HEK293T (cell line): ENCODE measurements at regions not wholly inside any gene's neighbourhood (a gene's known extent, or its start where the extent isn't known, plus 50 kb on each side); places are given as distances from the start of the nearest gene placed in this dataset.

Experiments used
- CTCF ChIA-PET: fragments of 350-600 bp; formaldehyde crosslinking; extraction: SDS; loops from one replicate; lab custom pipeline; 2021; ENCODE audit warnings: antibody characterized with exemption, inconsistent platforms; lab: Yijun Ruan, JAX
- POLR2A ChIA-PET: fragments of 350-600 bp; formaldehyde crosslinking; extraction: SDS; loops from one replicate; lab custom pipeline; 2020; ENCODE audit warnings: antibody characterized with exemption, inconsistent platforms; lab: Yijun Ruan, JAX
- DNase-seq: peaks from one replicate; pipeline ENCODE4 v3.0.0; 2012; ENCODE audit warnings: mixed read lengths; ENCODE audit errors: extremely low spot score
- ARNT ChIP-seq: fragments of 450-650 bp; IDR thresholded peaks from 2 replicates; pipeline ENCODE4 v1.6.1; 2017; ENCODE audit warnings: mild to moderate bottlenecking
- BHLHE40 ChIP-seq: fragments of 450-650 bp; IDR thresholded peaks from 2 replicates; pipeline ENCODE4 v1.6.1; 2016; ENCODE audit warnings: mild to moderate bottlenecking, moderate library complexity, borderline replicate concordance
- CTBP1 ChIP-seq: fragments of 450-650 bp; IDR thresholded peaks from 2 replicates; pipeline ENCODE4 v1.6.1; 2016; ENCODE audit warnings: borderline replicate concordance
- ELF4 ChIP-seq: fragments of 450-650 bp; IDR thresholded peaks from 2 replicates; pipeline ENCODE4 v1.6.1; 2017; ENCODE audit warnings: antibody characterized with exemption
- FOXA1 ChIP-seq: fragments of 450-650 bp; IDR thresholded peaks from 2 replicates; pipeline ENCODE4 v1.6.1; 2016; ENCODE audit warnings: mild to moderate bottlenecking
- FOXK2 ChIP-seq: fragments of 450-650 bp; IDR thresholded peaks from 2 replicates; pipeline ENCODE4 v1.6.1; 2016; ENCODE audit warnings: mild to moderate bottlenecking
- FOXM1 ChIP-seq: fragments of 450-650 bp; IDR thresholded peaks from 2 replicates; pipeline ENCODE4 v1.6.1; 2017; ENCODE audit warnings: mild to moderate bottlenecking, borderline replicate concordance
- HDGF ChIP-seq: fragments of 450-650 bp; IDR thresholded peaks from 2 replicates; pipeline ENCODE4 v1.6.1; 2017; ENCODE audit warnings: antibody characterized with exemption, borderline replicate concordance
- L3MBTL2 ChIP-seq: fragments of 450-650 bp; conservative IDR thresholded peaks from 2 replicates; pipeline ENCODE4 v1.6.1; 2016; ENCODE audit warnings: mild to moderate bottlenecking
- LEF1 ChIP-seq: fragments of 450-650 bp; IDR thresholded peaks from 2 replicates; pipeline ENCODE4 v1.6.1; 2017; ENCODE audit warnings: mild to moderate bottlenecking, borderline replicate concordance
- NFRKB ChIP-seq: fragments of 450-650 bp; IDR thresholded peaks from 2 replicates; pipeline ENCODE4 v1.6.1; 2016; ENCODE audit warnings: mild to moderate bottlenecking, moderate library complexity
- SP1 ChIP-seq: fragments of 450-650 bp; IDR thresholded peaks from 2 replicates; pipeline ENCODE4 v1.6.1; 2017
- SUZ12 ChIP-seq: fragments of 450-650 bp; IDR thresholded peaks from 2 replicates; pipeline ENCODE4 v1.6.1; 2016; ENCODE audit warnings: mild to moderate bottlenecking
- TARDBP ChIP-seq: fragments of 450-650 bp; IDR thresholded peaks from 2 replicates; pipeline ENCODE4 v1.6.1; 2016
- ZNF384 ChIP-seq: fragments of 450-650 bp; IDR thresholded peaks from 2 replicates; pipeline ENCODE4 v1.6.1; 2016
- TF ChIP-seq, protein P1 (sequence below): fragments of 450-650 bp; IDR thresholded peaks from 2 replicates; pipeline ENCODE4 v1.6.1; 2016

DNA sequence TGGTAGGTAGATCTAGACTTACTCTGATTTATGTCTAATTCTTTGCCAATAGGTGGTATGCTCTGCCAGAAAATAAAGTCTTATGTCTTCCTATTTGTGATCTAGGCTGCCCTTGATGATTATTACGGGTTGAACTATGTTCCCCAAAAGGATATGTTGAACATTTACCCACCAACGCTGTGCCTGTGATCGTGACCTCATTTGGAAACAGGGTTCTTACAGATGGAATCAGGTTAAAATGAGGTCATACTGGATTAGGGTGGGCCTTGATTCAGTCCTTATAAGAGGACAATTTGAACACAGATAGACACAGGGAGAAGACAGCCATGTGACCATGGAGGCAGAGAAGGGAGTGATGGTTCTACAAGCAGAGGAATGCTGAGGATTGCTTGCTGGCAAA, 95.1 kb upstream of the BCAR3 start:
- CTCF ChIA-PET: no interaction called here
- no peak for TF ChIP-seq FOXM1
- no peak for TF ChIP-seq HDGF
- TF ChIP-seq ELF4: no peak
- TF ChIP-seq NFRKB: no peak
- TF ChIP-seq LEF1: no peak
- TF ChIP-seq TARDBP: no peak
- TF ChIP-seq SUZ12: no peak
- no peak for DNase-seq
- POLR2A ChIA-PET: no interaction called here

GRCh38 chr1:93775224-93775623, 93.6 kb upstream of the BCAR3 start:
- CTCF ChIA-PET: interaction anchor here (0.6 kb wide), 1 partner anchor 71 kb away, joined by 3 read pairs; no protein-coding TSS in a partner anchor
- no peak for DNase-seq
- POLR2A ChIA-PET: no interaction called here
- TF ChIP-seq TARDBP (no peak), ELF4 (no peak), FOXM1 (no peak), L3MBTL2 (no peak), FOXK2 (no peak), HDGF (no peak), FOXA1 (no peak), SUZ12 (no peak), LEF1 (no peak), BHLHE40 (no peak), NFRKB (no peak), ZNF384 (no peak), ARNT (no peak), SP1 (no peak), CTBP1 (no peak)
- TF ChIP-seq, protein P1, sequence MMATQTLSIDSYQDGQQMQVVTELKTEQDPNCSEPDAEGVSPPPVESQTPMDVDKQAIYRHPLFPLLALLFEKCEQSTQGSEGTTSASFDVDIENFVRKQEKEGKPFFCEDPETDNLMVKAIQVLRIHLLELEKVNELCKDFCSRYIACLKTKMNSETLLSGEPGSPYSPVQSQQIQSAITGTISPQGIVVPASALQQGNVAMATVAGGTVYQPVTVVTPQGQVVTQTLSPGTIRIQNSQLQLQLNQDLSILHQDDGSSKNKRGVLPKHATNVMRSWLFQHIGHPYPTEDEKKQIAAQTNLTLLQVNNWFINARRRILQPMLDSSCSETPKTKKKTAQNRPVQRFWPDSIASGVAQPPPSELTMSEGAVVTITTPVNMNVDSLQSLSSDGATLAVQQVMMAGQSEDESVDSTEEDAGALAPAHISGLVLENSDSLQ: no peak

- POLR2A ChIA-PET: no interaction called here
- TF ChIP-seq TARDBP: no peak
- no peak for TF ChIP-seq SUZ12
- CTCF ChIA-PET: interaction anchor here (0.6 kb wide), 1 partner anchor 70 kb away, joined by 3 read pairs; no protein-coding TSS in a partner anchor
- no peak for DNase-seq
Measured at GRCh38 chr1:93774707-93775106, 93.1 kb upstream of the BCAR3 start.

GRCh38 chr1:93773049-93773838, 91.6 kb upstream of the BCAR3 start:
- CTCF ChIA-PET: no interaction called here
- POLR2A ChIA-PET: no interaction called here
- TF ChIP-seq HDGF (no peak), BHLHE40 (no peak), FOXM1 (no peak), ARNT (no peak), FOXK2 (no peak), CTBP1 (no peak), LEF1 (no peak), SUZ12 (no peak)
- no peak for DNase-seq

DNA sequence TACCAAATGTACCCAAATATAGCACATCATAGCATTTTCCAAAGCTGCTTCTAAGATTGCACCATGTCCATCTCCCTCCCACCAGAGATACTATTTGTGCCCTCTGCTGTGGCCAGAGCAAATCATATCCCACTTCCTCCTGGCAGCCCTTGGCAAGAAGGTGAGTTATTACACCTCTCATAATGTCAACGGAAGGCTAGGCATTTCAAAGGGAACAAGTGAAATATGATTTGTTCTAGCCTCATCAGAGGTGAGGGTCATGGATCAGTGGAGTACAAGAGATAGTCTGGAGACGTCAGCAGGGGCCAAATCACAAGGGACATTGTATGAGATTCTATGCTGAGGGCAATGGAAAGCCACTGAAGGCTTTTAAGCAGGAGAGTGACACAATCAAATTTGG, 90.2 kb upstream of the BCAR3 start:
- TF ChIP-seq SUZ12 (no peak), TARDBP (no peak), FOXK2 (no peak), ZNF384 (no peak), ARNT (no peak), L3MBTL2 (no peak), SP1 (no peak), ELF4 (no peak), FOXA1 (no peak), BHLHE40 (no peak), HDGF (no peak), NFRKB (no peak)
- TF ChIP-seq, protein P1: no peak
- CTCF ChIA-PET: no interaction called here
- POLR2A ChIA-PET: no interaction called here
- DNase-seq: no peak

DNA sequence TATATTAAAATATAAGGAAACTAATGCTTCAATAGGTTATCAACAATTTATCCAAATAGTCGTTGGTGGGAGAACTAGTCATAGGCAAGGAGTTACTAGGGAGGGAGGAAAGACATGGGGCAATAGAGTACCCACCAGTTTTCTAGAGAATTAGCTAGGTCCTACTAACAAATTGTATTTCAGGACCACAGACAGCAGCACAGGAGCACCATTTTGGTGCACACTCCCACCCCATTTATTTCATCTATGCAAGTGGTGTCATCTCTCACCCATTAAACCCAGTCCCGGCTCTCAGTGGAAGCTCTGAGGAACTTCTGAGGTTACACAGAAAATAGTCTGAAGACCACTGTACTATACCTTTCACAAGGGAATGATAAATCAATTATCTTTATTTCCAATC, 89.0 kb upstream of the BCAR3 start:
- TF ChIP-seq ARNT (no peak), CTBP1 (no peak), FOXA1 (no peak), HDGF (no peak), ELF4 (no peak), FOXM1 (no peak)
- DNase-seq: no peak
- ChIA-PET POLR2A (no interaction called here), CTCF (no interaction called here)

DNA sequence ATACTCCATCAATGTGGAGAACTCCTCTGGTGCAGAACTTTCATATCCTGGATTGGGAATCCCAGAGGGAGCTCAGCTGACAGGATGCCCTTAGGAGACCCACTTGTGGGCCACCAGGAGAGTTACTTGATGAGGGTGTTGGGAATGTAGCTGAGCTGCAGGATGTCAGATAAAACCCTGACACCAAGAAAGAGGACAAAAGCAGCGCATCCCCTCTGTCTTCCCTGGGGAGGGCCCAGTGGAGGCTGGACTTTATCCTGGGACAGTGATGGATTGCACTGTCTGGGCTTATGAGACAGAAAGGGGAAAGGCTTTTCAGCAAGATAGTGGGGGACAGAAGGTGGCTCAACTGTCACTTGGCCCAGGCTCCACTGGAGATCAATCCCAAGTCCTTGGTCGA, 88.1 kb upstream of the BCAR3 start:
- no peak for DNase-seq
- CTCF ChIA-PET: no interaction called here

More for the DNA sequence above, 88.1 kb upstream of the BCAR3 start:
- POLR2A ChIA-PET: no interaction called here
- TF ChIP-seq CTBP1: no peak
- TF ChIP-seq L3MBTL2: no peak
- TF ChIP-seq ELF4: no peak
- TF ChIP-seq ZNF384: no peak
